PC-9 (cell line): ENCODE measurements at regions not wholly inside any gene's neighbourhood (a gene's known extent, or its start where the extent isn't known, plus 50 kb on each side); places are given as distances from the start of the nearest gene placed in this dataset.

Experiments used
- BruUV-seq: library from RNA; stranded (reverse); fragments of 400-500 nt; replicated peaks from 2 replicates; lab custom pipeline; 2021; lab: Mats Ljungman, UMichigan
- CTCF ChIA-PET: fragments of 300-600 bp; sonication (Branson Sonifier 250); formaldehyde crosslinking; loops from one replicate; lab custom pipeline; 2022; ENCODE audit warnings: antibody characterized with exemption; lab: Charles Lee
- POLR2A ChIA-PET: fragments of 300-600 bp; sonication (Branson Sonifier 250); formaldehyde crosslinking; loops from one replicate; lab custom pipeline; 2022; ENCODE audit warnings: antibody characterized with exemption; ENCODE audit not compliant: unreplicated experiment; lab: Charles Lee
- DNase-seq, 2 experiments: peaks; one replicate each; pipeline versions ENCODE4 v3.0.0 to v3.0.0-alpha.2; 2015 to 2022; ENCODE audit warnings: mixed read lengths in 1 of 2
- H2AFZ ChIP-seq: fragments of 200-600 bp; sonication (generic); 2 replicates; pipeline ENCODE4 v1.8.1; 2017; ENCODE audit warnings: antibody characterized with exemption
- H3F3A ChIP-seq: fragments of 200-600 bp; sonication (generic); 2 replicates; pipeline ENCODE4 v1.8.1; 2017; ENCODE audit warnings: antibody characterized with exemption, mild to moderate bottlenecking, low read depth; ENCODE audit not compliant: insufficient read depth
- H3K27ac ChIP-seq: fragments of 200-600 bp; sonication (generic); 2 replicates; pipeline ENCODE4 v1.6.1; 2016; ENCODE audit warnings: mixed run types
- H3K27me3 ChIP-seq: fragments of 200-600 bp; sonication (generic); 2 replicates; pipeline ENCODE4 v1.6.1; 2016; ENCODE audit warnings: low read depth, mixed run types; ENCODE audit not compliant: insufficient read depth
- H3K36me3 ChIP-seq: fragments of 200-600 bp; sonication (generic); 2 replicates; pipeline ENCODE4 v1.6.1; 2016; ENCODE audit warnings: low read depth, mixed run types
- H3K4me1 ChIP-seq: fragments of 200-600 bp; sonication (generic); replicated peaks from 2 replicates; pipeline ENCODE4 v1.6.1; 2016; ENCODE audit warnings: mixed run types; ENCODE audit not compliant: insufficient read depth
- H3K4me2 ChIP-seq: fragments of 200-600 bp; sonication (generic); 2 replicates; pipeline ENCODE4 v1.6.1; 2017; ENCODE audit warnings: mixed run types
- H3K4me3 ChIP-seq: fragments of 200-600 bp; sonication (generic); 2 replicates; pipeline ENCODE4 v1.6.1; 2016; ENCODE audit warnings: mixed run types
- H3K79me2 ChIP-seq: fragments of 200-600 bp; sonication (generic); 2 replicates; pipeline ENCODE4 v1.6.1; 2017; ENCODE audit warnings: low read depth, mixed run types
- H3K9me2 ChIP-seq: fragments of 200-600 bp; sonication (generic); 2 replicates; pipeline ENCODE4 v1.8.1; 2017; ENCODE audit warnings: mild to moderate bottlenecking; ENCODE audit not compliant: insufficient read depth
- H3K9me3 ChIP-seq: fragments of 200-600 bp; sonication (generic); 2 replicates; pipeline ENCODE4 v1.8.1; 2016; ENCODE audit warnings: low read depth; ENCODE audit not compliant: insufficient read depth
- H4K20me1 ChIP-seq: fragments of 200-600 bp; sonication (generic); 2 replicates; pipeline ENCODE4 v1.8.1; 2017; ENCODE audit not compliant: insufficient read depth
- CTCF ChIP-seq: fragments of 200-600 bp; sonication (generic); conservative IDR thresholded peaks from 2 replicates; pipeline ENCODE4 v1.6.1; 2017; ENCODE audit warnings: mixed run types, antibody characterized with exemption, mild to moderate bottlenecking, moderate library complexity
- EZH2 ChIP-seq: fragments of 200-600 bp; sonication (generic); IDR thresholded peaks from 2 replicates; pipeline ENCODE4 v1.8.0; 2017; ENCODE audit warnings: antibody characterized with exemption, low read depth
- intact Hi-C: fragments of 100-400 bp; cut with micrococcal nuclease; formaldehyde crosslinking; loops from one replicate; pipeline ENCODE4 v1.10.0; 2022; ENCODE audit not compliant: unreplicated experiment

GRCh38 chr18:77657651-77658298, 408.1 kb downstream of the GALR1 start:
- Histone ChIP-seq H3K9me2 (no peaks in the 10 kb centered on the region), H3K9me3 (no peaks in the 10 kb centered on the region)
- intact Hi-C loops: no loop called here

GRCh38 chr18:77658299-77658662, 408.6 kb downstream of the GALR1 start:
- Histone ChIP-seq H3K9me3 (no peaks in the 10 kb centered on the region), H4K20me1 (no peaks in the 10 kb centered on the region), H3F3A (no peaks in the 10 kb centered on the region), H3K4me3 (no peak overlapping the region), H3K4me1 (no peaks in the 10 kb centered on the region), H3K27me3 (peaks cover 64% of the 10 kb centered on the region), H3K79me2 (no peaks in the 10 kb centered on the region), H3K36me3 (no peaks in the 10 kb centered on the region), H3K4me2 (no peak overlapping the region), H2AFZ (no peak overlapping the region), H3K9me2 (no peaks in the 10 kb centered on the region), H3K27ac (no peak overlapping the region)
- intact Hi-C loops: no loop called here
- TF ChIP-seq EZH2 (no peak), CTCF (no peak)
- POLR2A ChIA-PET: no interaction called here
- CTCF ChIA-PET: no interaction called here
- BruUV-seq: no TSS peak
- DNase-seq: no peak

More at GRCh38 chr18:77657651-77658298, 408.1 kb downstream of the GALR1 start:
- no peak overlapping the region for H3K4me3 ChIP-seq
- no peaks in the 10 kb centered on the region for H4K20me1 ChIP-seq
- H3F3A ChIP-seq: no peaks in the 10 kb centered on the region
- CTCF ChIA-PET: no interaction called here
- no peak for TF ChIP-seq CTCF
- no peak for TF ChIP-seq EZH2
- H3K4me2 ChIP-seq: no peak overlapping the region
- no TSS peak for BruUV-seq
- H3K27ac ChIP-seq: no peak overlapping the region
- no peaks in the 10 kb centered on the region for H3K36me3 ChIP-seq
- no peak for DNase-seq
- peaks cover 61% of the 10 kb centered on the region for H3K27me3 ChIP-seq
- H3K79me2 ChIP-seq: no peaks in the 10 kb centered on the region
- POLR2A ChIA-PET: no interaction called here
- H2AFZ ChIP-seq: no peak overlapping the region
- H3K4me1 ChIP-seq: no peaks in the 10 kb centered on the region

- CTCF ChIA-PET: no interaction called here
- TF ChIP-seq CTCF (no peak), EZH2 (no peak)
- BruUV-seq: no TSS peak
These were observed 409.3 kb downstream of the GALR1 start for GRCh38 chr18:77658751-77659448.

More at GRCh38 chr18:77658751-77659448, 409.3 kb downstream of the GALR1 start:
- no peak for DNase-seq
- Histone ChIP-seq H3K9me2 (no peaks in the 10 kb centered on the region), H3K27ac (no peak overlapping the region), H3K79me2 (no peaks in the 10 kb centered on the region), H3K27me3 (peaks cover 64% of the 10 kb centered on the region), H3K9me3 (no peaks in the 10 kb centered on the region), H3F3A (no peaks in the 10 kb centered on the region), H3K4me2 (no peak overlapping the region), H4K20me1 (no peaks in the 10 kb centered on the region), H3K4me3 (no peak overlapping the region), H3K4me1 (no peaks in the 10 kb centered on the region), H2AFZ (no peak overlapping the region), H3K36me3 (no peaks in the 10 kb centered on the region)
- POLR2A ChIA-PET: no interaction called here
- intact Hi-C loops: no loop called here
